GM04504 (cell line): ENCODE measurements at regions not wholly inside any gene's neighbourhood (a gene's known extent, or its start where the extent isn't known, plus 50 kb on each side); places are given as distances from the start of the nearest gene placed in this dataset.

Source experiments
- DNase-seq: peaks from one replicate; pipeline ENCODE4 v3.0.0-alpha.2; 2012; ENCODE audit warnings: low read depth

DNA sequence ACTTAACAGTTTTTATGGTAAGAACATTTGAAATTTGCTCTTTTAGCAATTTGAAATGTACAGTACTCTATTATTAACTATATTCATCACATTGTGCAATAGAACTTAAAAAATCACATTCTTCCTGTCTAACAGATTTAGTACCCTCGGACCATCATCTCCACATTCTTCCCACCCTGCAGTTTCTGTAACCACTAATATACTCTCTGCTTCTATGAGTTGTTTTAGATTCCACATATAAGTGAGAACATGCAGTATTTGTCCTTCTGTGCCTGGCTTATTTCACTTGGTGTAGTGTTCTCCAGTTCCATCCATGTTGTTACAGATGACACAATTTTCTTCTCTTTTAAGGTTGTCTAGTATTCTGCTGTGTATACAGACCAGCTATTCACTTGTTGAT is 88.9 kb upstream of the SEC61G start:
- DNase-seq = no peak

DNA sequence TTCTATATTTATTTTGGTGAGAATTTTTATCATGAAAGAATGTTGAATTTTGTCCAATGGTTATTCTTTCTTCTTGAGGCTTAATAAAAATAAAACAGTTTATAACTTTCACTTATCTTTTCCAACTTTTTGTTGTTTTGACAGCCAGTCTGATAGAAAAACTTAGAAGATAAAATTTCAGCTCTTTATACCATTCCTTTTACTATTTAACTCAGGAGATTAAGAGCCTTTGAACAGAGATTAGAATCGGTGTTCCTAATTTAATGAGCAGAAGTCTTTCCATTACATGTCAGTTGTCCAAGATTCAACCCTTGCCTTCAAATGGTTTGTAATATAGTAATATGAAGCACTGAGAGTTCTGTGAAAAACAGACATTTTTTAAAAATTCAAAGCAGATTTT is 97.8 kb upstream of the SEC61G start:
- no peak for DNase-seq

DNA sequence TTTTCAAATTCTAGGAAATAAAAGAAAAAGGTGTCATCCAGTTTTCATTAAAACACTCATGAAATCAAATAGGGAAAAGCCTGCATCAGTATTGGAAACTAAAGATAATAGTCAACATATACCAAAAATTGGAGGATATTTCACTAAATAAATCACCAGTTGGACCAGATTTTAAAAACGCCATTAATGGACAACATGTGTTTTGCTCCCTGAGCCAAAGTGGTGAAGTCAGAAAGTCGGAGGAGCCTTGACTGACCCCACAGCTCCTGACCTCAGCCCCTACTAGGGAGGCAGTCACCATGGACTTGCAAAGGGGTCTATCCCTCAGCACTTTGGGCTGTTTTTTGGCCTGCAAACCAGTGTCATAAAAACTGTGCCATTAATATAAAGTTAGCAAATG is 98.3 kb upstream of the SEC61G start:
- no peak for DNase-seq

DNA sequence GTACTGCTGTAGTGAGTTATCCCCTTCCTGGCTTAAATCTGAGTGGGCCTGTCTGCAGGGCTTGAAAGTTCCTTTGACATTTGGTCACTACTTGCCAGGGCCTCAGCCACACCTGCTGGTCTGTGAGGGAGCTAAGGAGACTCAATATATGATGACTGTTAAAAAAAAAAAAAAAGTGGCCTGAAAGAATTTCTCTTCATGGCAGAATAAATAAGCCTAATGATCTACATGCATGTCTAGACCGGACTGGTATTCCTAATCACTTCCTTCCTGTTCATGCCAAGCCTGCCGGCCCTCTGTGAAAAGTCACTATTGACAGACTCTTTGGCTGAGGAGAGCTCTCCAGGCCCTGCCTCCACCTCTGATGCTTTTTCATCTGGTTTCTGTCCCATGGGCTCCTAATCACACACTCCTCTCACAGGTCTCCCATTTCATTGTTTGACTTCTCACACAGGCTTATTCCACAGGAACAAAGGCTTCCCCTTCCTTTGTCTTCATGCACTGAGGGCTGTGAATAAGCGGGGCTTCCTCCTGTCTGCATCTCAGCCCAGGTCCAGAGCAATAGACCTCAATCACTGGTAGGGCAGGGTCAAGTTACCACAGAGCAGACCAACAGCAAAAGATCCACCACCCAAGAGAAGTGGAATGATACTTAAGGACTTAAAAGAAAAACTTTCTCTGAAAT is 99.1 kb upstream of the SEC61G start:
- DNase-seq = no peak

DNA sequence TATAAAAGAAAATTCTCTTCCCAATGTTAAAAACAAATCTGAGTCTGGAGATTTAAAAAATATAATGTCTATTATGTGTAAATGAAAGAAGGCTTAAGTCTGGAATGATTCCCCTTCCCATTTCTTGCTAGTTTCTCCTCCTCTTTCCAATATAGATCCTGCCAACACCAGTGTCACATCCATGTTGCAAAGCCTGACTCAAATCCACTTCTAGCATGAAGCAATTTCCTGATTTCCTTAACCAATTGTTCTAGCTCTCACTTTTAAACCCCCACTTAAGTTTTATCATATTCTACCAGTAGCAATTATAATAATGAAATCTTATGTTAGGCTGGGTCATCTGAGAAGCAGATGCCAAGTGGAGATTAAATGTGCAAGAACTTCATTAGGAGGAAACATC is 100.1 kb upstream of the SEC61G start:
- no peak for DNase-seq

DNA sequence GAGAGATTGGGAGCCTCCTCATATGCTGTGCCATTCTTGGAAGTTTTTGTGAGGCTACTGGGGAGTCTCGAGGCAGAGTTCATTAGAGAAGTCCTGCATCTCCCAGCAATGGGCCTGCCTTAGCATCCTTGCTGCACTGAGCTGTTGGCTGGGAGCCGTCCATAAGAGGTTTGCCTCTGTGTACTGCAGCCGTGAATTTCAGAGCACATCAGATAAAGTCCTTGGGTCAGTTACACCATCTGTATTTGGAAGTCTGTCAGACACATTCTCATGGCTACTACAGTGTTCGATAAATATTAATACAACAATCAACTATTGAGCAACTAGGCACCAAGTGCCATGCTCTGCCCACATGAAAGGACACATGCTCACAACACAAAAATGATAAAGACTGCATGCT is 100.5 kb upstream of the SEC61G start:
- DNase-seq = no peak

DNA sequence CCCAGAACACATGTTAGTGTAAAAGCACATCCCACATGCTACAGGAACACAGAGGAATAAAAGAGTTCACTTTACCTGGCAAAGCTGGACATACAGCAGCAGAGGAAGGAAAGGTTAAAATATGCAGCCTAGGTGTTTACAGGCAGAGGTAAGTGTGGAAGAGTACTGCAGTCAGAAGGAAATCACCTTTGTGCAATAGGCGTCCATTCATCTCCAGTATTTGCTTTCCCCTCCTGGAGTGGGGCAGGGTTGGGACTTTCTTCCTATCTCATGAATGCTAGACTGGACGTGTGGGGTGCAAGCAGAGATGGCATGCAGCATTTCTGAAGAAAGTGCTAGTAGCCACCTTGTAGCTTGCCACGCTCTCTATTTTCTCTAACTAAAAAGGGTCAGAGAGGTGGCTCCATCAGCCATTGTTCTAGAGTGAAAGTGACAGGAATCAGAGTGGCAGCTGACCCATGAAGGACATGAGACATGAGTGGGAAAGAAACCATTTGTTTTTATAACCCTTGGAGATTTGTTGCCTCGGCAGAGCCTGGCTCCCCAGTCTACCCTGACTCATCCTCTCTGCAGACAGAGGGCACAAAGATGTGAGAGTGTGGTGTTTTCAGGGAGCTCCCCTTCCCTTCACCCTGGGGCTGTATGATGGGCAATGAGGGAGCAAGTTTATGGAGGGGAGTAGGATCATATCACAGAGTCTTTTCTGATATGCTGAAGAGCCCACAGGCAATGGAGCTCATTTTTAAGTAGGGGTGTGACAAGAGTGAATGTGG is 101.2 kb upstream of the SEC61G start:
- no peak for DNase-seq

DNA sequence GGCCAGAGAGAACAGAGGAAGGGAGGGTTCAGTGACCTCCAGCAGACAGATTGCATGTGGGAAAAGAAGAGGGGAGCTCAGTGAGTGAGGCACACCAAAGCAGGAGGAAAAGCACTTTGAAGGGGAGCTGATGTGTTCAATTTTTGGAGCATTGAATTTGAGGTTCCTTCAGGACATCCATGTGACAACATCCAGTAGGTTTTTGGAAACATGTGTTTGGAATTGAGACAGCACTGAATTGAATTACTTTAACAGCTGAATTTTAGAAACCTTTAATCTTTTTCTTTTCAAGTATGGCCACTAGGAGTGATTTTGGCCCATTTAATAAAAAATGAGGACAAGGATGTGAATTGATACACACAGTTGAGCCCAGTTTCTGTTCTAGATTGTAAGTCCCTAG is 101.8 kb upstream of the SEC61G start:
- no peak for DNase-seq

DNA sequence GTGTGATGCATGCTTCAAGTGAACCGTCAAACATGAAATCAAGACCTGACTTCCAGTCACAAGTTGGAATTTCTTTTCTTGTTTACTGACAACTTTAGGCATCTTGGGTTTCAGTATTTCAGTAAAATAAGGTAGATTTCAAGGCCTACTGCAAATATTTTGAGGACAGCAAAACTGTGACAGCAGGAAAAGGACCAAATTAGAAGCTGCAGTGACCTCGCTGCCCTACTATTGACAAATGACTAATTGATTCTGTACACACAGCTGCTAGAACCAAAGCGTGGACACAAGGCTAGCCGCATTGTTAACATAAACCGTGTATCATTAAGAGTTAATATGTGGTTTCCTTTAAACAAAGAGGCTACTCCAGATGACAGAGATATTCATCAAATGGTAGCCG is 105.7 kb upstream of the SEC61G start:
- DNase-seq = no peak

DNA sequence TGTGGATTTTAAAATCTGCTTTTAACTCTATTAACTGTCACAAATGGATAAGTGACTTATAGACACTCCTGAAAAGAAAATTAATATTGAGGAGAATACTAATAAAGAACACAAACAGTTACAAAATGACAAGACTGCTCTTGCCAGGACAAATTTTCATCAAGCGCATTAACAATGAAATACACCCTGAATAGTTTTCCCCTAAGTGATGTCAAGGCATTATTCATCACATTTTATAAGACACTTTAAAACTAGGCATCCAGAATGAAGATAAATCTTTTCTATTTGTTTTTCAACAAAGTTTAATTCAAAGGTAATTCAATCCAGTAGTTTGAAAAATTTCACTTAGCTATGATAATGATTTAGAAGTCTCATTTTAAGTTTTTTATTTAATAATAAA is 110.5 kb upstream of the SEC61G start:
- no peak for DNase-seq

DNA sequence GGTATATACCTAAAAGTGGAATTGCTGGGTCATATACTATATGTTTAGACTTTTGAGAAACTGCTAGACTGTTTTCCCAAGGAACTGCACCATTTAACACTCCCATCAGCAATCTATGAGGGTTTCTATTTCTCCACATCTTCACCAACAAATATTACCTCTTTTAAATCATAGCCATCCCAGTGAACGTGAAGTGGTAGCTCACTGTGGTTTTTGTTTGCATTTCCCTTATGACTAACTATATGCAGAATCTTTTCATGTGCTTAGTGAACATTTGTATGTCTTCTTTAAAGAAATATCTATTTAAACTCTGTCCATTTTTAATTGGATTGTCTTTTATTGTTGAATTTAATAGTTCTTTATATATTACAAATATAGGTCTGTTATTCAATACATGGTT is 115.8 kb upstream of the SEC61G start:
- no peak for DNase-seq

DNA sequence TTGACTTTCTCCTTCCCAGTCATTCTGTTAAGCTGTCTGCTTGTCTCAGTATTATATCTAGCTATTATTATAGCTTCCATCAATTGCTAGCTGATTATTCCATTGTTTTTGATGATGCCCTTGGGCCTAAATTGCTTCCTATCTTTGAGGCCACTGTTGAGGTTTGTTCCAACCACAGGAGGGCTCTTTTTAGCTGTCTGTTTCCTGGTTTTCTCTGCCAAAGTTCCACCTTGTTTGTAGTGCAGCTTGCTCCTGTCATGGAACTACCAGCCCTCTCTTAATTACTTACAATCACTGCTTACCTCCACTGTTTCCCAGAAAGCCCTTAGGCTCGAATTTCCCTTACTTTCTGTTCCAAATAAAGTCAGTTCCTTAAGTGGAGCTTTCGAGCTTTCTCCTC is 118.7 kb upstream of the SEC61G start:
- DNase-seq = no peak

DNA sequence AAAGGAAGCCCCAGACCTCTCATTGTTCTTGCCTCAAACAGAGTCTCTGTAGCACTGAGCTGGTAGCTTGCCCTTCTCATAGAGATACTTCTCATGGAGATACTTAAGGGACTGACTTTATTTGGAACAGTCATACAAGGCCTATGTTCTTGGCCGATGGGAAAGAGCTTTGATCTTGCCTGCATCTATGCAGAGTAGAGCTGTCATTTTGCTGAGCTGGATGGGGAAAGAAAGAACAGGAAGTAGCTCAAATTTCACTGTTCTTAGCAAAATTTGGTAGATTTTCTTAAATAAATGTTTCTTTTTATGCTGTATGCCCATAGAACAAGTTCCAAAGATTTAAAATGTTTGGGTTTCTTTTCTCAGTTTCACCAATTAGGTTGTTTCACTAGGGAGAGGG is 119.3 kb upstream of the SEC61G start:
- DNase-seq = no peak

DNA sequence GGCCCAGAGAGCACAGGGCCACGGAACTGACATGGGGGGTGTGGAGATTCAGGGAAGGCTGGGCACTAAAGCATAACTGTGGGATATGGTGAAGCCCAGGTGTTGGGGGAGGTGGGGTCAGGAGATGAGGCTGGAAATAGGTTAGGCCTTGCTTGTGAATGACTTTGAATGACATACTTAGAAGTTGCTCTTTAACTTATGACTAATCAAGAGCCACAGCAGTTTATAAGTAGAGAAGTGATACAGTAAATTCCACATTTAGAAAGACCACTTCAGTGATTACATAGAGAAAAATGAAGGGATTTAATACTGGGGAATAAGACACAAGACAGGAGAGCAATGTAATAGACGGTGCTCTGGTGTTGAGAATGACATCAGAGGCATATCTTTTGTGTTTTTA is 120.8 kb upstream of the SEC61G start:
- DNase-seq = no peak

DNA sequence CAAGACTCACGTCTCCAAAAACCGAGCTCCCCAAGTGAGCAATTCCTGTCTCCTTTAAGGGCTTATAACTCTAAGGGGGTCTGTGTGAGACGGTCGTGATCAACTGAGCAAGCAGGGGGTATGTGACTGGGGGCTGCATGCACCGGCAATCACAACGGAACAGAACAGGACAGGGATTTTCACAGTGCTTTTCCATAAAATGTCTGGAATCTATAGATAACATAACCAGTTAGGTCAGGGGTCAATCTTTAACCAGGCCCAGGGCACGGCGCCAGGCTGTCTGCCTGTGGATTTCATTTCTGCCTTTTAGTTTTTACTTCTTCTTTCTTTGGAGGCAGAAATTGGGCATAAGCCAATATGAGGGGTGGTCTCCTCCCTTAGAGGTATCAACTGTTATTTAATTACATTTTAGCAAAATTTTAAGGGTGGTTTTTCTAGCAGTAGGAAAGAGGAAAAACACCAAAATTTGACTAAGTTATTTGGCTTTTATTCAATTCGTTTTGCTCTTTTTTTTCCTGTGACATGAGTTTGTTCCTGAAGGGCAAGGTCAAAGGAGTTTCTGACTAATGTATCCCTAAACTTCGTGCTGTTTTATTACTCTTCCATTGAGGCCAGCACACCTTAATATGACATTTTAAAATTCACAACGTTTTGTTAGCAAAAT is 121.4 kb upstream of the SEC61G start:
- no peak for DNase-seq

DNA sequence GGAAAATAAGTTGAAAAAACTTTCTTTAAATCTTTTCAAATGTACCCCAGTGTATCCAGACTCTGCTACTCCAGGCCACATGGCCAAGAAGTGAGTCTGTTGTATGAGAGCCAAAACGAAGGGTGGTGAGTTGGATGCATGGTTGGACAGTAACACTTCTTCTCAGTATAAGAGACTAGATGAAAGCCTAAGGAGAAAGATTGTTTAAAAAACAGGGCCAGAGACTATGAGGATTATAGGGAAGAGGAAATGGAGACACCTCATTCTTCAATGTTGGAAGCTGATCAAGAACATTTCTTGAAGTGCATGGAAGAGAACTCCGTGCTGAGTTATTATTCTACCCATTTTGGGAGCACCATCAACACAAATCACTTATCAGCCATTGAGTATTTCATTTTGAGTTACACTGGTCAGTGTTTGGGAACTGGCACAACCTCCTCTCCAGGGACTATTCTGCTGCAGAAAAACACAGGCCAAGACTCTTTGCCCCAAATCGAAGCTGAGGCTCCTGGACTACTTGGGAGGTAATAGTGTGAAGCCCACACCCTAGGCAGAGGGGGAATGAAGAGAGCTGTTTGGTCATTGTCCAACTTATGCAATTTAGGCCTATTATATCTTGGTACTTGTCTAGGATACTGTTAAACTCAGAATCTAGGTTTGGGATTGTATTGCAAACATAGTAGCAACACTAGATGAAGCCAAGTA is 123.0 kb upstream of the SEC61G start:
- DNase-seq = no peak

DNA sequence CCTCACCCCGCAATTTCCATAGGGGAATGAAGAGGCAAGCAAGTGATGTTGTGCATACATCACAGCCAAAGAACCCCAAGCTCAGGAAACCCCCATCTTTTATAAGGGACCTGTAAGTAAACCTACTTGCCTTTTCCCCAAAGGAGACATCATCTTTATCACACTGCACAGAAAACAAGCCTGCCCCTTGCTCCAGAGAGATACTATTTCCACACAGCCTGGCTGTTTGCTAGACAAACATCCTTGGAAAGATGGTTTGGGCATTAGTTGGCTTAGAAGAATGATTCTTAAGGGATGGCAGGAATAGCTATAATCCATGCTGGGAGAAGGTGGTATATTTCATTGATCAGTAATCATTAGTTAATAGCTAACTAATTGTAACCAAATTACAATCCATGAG is 123.7 kb upstream of the SEC61G start:
- DNase-seq = no peak

DNA sequence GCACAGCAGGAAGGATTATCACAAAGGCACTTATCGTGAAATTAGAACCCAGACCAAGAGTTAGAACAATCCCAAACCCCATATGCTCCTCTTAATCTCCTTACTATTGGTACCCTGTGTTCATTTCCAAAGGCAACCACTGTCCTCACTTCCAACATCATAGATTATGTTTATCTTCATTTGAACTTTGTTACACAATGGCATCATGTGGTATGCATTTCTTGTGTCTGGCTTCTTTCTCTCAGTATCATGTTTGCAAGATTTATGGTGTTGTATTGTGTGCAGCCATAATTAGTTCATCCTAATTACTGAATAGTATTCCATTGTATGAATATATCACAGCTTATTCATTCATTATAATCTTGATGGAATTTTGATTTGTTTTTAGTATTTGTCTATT is 124.6 kb upstream of the SEC61G start:
- DNase-seq = no peak

DNA sequence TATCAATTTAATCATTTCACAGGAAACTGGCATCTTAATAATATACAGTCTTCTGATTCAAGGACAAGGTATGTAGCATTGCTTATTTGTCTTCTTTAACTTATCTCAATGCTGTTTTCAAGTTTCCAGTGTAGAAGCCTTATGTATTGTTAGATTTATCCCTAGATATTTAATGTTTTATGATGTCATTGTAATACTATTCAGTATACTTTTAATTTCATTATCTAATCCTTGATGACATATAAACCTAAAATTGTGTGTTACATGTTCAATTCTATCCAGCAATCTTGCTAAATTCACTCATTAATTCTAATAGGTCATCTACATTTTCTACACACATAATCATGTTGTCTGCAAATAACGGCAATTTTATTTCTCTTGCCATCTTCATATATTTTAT is 126.3 kb upstream of the SEC61G start:
- no peak for DNase-seq

DNA sequence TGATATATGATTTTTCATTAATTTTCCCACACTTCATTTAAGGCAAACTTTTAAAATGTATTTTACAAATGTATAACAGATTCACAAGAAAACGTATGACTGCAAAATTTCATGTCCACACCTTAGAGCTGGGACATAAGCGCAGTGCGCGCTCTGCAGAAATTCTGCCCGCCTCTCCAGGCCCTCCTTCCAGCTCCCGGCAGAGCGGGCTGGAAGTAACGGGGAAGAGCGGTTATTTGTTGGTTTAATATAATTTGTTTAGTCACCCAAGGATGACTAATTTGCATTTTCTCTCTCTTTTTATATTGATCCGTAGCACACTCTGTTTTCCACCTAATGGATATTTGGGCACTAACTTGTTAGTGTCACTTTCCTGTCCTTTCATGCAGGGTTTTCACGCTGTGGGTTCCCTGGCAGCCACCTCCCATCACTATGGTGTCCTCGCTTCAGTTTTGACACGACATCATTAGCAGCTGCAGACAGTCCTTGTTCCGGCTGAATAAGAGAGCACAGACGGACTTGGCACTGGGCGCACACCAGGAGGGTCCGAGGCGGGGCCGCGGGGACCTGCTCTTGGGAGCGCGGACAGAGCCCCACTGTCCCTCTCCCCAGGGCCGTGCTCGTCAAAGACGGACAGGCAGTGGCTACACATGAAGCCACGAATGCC is 129.2 kb upstream of the SEC61G start:
- no peak for DNase-seq

DNA sequence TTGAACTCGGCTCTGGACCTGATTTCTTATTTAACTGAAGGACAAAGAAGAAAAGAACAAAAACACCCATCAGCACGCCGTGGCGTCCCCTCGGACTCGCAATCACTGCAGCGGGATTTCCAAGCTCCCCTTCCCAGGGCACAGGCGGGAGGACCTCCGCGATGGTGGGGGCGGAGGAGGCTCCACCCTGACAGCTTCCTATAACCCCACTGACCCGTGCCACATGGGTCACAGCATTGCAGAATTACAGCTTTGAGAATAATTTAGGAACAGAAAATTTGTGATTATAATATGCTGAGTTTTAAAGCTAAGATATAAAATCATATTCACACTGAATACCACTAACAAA is 129.7 kb upstream of the SEC61G start:
- no peak for DNase-seq

DNA sequence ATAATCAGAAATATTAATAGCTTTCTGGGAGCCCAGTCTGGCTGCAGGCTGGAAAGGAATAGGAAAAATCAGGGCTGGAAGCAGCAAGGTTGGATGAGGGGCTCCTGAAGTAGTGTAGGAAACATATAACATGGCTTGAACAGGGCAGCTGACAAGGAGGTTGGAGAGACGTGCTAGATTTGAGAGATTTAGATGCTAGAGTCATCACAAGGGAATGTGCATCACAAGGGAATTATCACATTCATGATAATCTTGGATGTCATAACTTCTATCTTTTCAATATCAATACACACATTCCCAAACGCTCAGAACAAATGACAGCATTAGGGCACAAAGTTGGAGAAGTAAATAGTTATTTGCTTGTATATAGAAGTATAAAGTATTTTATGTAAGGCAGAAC is 120.9 kb upstream of the EGFR start:
- no peak for DNase-seq
